ENCODE measurements at regions not wholly inside any gene's neighbourhood (a gene's known extent, or its start where the extent isn't known, plus 50 kb on each side); places are given as distances from the start of the nearest gene placed in this dataset.

- intact Hi-C loops (cut with DNase I) = no loop called here
- Histone ChIP-seq H3K27me3 (no peaks in the 10 kb centered on the region), H3K4me1 (no peaks in the 10 kb centered on the region), H3K9ac (ENCODE audit: low read depth in 2 of 2, low read length in 2 of 2) (no peak overlapping the region), H3K4me3 (no peak overlapping the region), H3K27ac (no peak overlapping the region), H3K36me3 (no peaks in the 10 kb centered on the region), H3K9me3 (no peaks in the 10 kb centered on the region)
- no peak for DNase-seq
- TF ChIP-seq CTCF (IDR thresholded peaks at IDR 0.05) = no peak
These were observed 192.6 kb upstream of the MYT1L start for GRCh38 chr2:2523461-2524347.

GRCh38 chr2:2520401-2520811, 189.3 kb upstream of the MYT1L start:
- Histone ChIP-seq H3K27me3 (no peaks in the 10 kb centered on the region), H3K9ac (ENCODE audit: low read depth in 2 of 2, low read length in 2 of 2) (no peak overlapping the region), H3K36me3 (no peaks in the 10 kb centered on the region), H3K9me3 (no peaks in the 10 kb centered on the region), H3K4me1 (no peaks in the 10 kb centered on the region), H3K27ac (no peak overlapping the region), H3K4me3 (no peak overlapping the region)
- intact Hi-C loops (cut with DNase I) = no loop called here
- no peak for TF ChIP-seq CTCF (IDR thresholded peaks at IDR 0.05)
- no peak for DNase-seq

- no peak for DNase-seq
These were observed 188.3 kb upstream of the MYT1L start for GRCh38 chr2:2519381-2519780.

GRCh38 chr2:2517399-2517798, 186.3 kb upstream of the MYT1L start:
- Histone ChIP-seq H3K9me3 (no peaks in the 10 kb centered on the region), H3K36me3 (no peaks in the 10 kb centered on the region), H3K4me1 (no peaks in the 10 kb centered on the region), H3K27me3 (no peaks in the 10 kb centered on the region), H3K9ac (ENCODE audit: low read depth in 2 of 2, low read length in 2 of 2) (no peak overlapping the region), H3K4me3 (no peak overlapping the region), H3K27ac (no peak overlapping the region)
- intact Hi-C loops (cut with DNase I) = no loop called here
- TF ChIP-seq CTCF (IDR thresholded peaks at IDR 0.05) = no peak
- DNase-seq = no peak

More at GRCh38 chr2:2519381-2519780, 188.3 kb upstream of the MYT1L start:
- no peak overlapping the region for H3K4me3 ChIP-seq
- no peaks in the 10 kb centered on the region for H3K4me1 ChIP-seq
- TF ChIP-seq CTCF (IDR thresholded peaks at IDR 0.05) = no peak
- H3K27me3 ChIP-seq = no peaks in the 10 kb centered on the region
- H3K9ac ChIP-seq (ENCODE audit: low read depth in 2 of 2, low read length in 2 of 2) = no peak overlapping the region
- no peaks in the 10 kb centered on the region for H3K36me3 ChIP-seq
- intact Hi-C loops (cut with DNase I) = no loop called here
- H3K27ac ChIP-seq = no peak overlapping the region
- H3K9me3 ChIP-seq = no peaks in the 10 kb centered on the region

- no peak for TF ChIP-seq CTCF (IDR thresholded peaks at IDR 0.05)
- DNase-seq = no peak
- no peak overlapping the region for H3K4me3 ChIP-seq
- no peaks in the 10 kb centered on the region for H3K4me1 ChIP-seq
- no peak overlapping the region for H3K27ac ChIP-seq
- H3K9ac ChIP-seq (ENCODE audit: low read depth in 2 of 2, low read length in 2 of 2) = no peak overlapping the region
- intact Hi-C loops (cut with DNase I) = no loop called here
- H3K9me3 ChIP-seq = no peaks in the 10 kb centered on the region
- no peaks in the 10 kb centered on the region for H3K36me3 ChIP-seq
- no peaks in the 10 kb centered on the region for H3K27me3 ChIP-seq
These were observed 185.3 kb upstream of the MYT1L start for GRCh38 chr2:2516386-2516785.

Data from colonic mucosa (tissue), 4 donors.